ENCODE measurements at regions not wholly inside any gene's neighbourhood (a gene's known extent, or its start where the extent isn't known, plus 50 kb on each side); places are given as distances from the start of the nearest gene placed in this dataset.

DNA sequence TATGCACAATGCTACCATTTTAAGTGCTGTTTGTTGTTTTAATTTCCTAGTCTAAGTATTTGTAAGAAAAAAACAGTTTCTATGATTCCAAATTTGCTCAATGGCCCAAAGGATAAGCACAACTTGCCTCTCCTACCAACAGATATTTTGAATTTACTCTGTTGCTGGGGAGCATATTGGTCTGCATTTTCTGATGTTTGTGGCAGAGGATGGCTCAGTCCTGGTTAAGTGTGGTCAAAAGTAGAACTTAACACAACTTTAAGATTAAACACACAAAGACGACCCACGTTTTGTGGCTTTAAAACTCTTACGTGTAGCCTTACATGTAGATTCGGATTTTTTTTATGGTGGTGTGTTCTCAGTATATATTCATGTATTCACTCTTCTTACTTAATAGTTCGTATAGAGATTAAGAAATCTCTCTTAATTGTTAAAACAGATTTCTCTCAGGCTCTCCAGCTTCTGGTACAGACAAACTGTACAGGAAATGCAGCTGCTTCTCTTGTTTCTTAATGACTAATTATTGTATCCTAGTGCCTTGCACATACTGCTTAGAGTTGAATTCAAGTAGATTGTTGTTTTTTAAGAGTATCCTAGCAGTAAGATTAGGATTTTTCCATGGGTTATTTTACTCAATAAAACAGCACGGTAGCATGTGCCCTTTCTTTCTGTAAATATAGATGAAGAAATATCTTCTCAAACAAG is 86.2 kb downstream of the GPR85 start:
- TF ChIP-seq EP300 (IDR thresholded peaks at IDR 0.05; ENCODE audit: borderline replicate concordance in 1 of 2, low read depth in 2 of 2, low read length in 2 of 2), result no peak
- TF ChIP-seq CTCF (IDR thresholded peaks at IDR 0.05; ENCODE audit: control extremely low read depth in 1 of 3, insufficient read depth in 1 of 3, low read depth in 1 of 3, low read length in 3 of 3), result no peak
